Natural killer cell (primary cell): ENCODE measurements at regions not wholly inside any gene's neighbourhood (a gene's known extent, or its start where the extent isn't known, plus 50 kb on each side); places are given as distances from the start of the nearest gene placed in this dataset.

Experiments
- ATAC-seq, 3 donors: fragments of 150-1000 bp in 2 of 3; fragments of 200-7000 bp in 1 of 3; cut with Tn5 transposase; 1 replicate in 1 of 3; 2 replicates in 2 of 3; pipeline ENCODE4 v1.10.0; 2021; ENCODE audit warnings: mild to moderate bottlenecking in 2 of 3, moderate library complexity in 2 of 3
- DNase-seq, 2 donors: peaks; one replicate each; pipeline versions ENCODE4 v3.0.0 to v3.0.0-alpha.2; 2013 to 2021; ENCODE audit warnings: mixed read lengths in 1 of 2
- H3K27ac ChIP-seq: one replicate; pipeline ENCODE4 v1.5.1; 2013; ENCODE audit warnings: mild to moderate bottlenecking, low read length
- H3K27me3 ChIP-seq: one replicate; pipeline ENCODE4 v1.6.1; 2013; ENCODE audit warnings: low read length; ENCODE audit not compliant: control insufficient read depth, insufficient read depth
- H3K36me3 ChIP-seq: one replicate; pipeline ENCODE4 v1.6.1; 2013; ENCODE audit warnings: low read length; ENCODE audit not compliant: control insufficient read depth, insufficient read depth
- H3K4me1 ChIP-seq: one replicate; pipeline ENCODE4 v1.6.1; 2013; ENCODE audit warnings: low read length; ENCODE audit not compliant: control insufficient read depth, insufficient read depth
- H3K4me3 ChIP-seq: one replicate; pipeline ENCODE4 v1.5.1; 2013; ENCODE audit warnings: low read length
- H3K9me3 ChIP-seq: one replicate; pipeline ENCODE4 v1.6.1; 2013; ENCODE audit warnings: low read length; ENCODE audit not compliant: control insufficient read depth, insufficient read depth
- H3K27ac Mint-ChIP-seq, 2 donors: one replicate each; pipeline ENCODE4 v1.8.0; 2022; ENCODE audit warnings: mild to moderate bottlenecking in 2 of 2, mixed read lengths in 2 of 2, moderate library complexity in 1 of 2
- H3K27me3 Mint-ChIP-seq, 2 donors: one replicate each; pipeline ENCODE4 v1.8.0; 2022; ENCODE audit warnings: low read depth in 2 of 2, mixed read lengths in 2 of 2
- H3K36me3 Mint-ChIP-seq: one replicate; pipeline ENCODE4 v1.8.0; 2022; ENCODE audit warnings: mixed read lengths
- H3K4me1 Mint-ChIP-seq, 2 donors: one replicate each; pipeline ENCODE4 v1.8.0; 2022; ENCODE audit warnings: mixed read lengths in 2 of 2
- H3K4me3 Mint-ChIP-seq: one replicate; pipeline ENCODE4 v1.8.0; 2022; ENCODE audit warnings: mild to moderate bottlenecking, moderate library complexity, mixed read lengths
- H3K9me3 Mint-ChIP-seq, 2 donors: one replicate each; pipeline ENCODE4 v1.8.0; 2022; ENCODE audit warnings: mixed read lengths in 2 of 2
- CTCF ChIP-seq: fragments of 200-600 bp; IDR thresholded peaks from one replicate; pipeline ENCODE4 v1.8.0; 2022; ENCODE audit warnings: antibody characterized with exemption
- WGBS: methylation state at CpG from one replicate; pipeline ENCODE4 v1.1.7; 2013; ENCODE audit warnings: missing lambda C conversion rate; ENCODE audit not compliant: insufficient coverage; 5-methylcytosine and 5-hydroxymethylcytosine counted together
- intact Hi-C: fragments of 100-400 bp; cut with micrococcal nuclease; formaldehyde crosslinking; loops from one replicate; pipeline ENCODE4 v1.14.2; 2022

DNA sequence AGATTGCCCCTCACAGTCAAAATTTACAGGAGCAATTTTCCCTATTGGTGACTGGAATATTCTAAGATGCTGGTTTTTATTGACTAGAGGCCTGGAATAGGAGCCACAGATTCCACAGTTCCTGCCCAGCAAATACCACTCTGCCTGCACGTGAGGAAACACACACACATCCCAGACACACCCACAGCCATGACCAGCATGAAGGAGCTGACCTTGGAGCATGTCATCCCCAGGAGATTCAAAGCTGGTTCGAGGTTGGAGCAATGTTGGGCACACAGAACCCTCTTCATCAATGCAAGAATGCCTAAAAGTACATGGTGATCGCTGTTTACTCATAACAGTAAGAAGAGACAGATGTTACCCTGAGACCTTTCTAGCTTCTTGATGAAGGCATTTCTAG lies 244.6 kb upstream of the FOXQ1 start:
- Mint-ChIP-seq H3K4me1 (no peaks in the 10 kb centered on the region), H3K4me3 (no peak overlapping the region), H3K27ac (no peak overlapping the region), H3K9me3 (no peaks in the 10 kb centered on the region), H3K36me3 (no peaks in the 10 kb centered on the region), H3K27me3 (peaks cover 5 to 14% of the 10 kb centered on the region in 2 donors)
- Histone ChIP-seq H3K36me3 (no peaks in the 10 kb centered on the region), H3K9me3 (no peaks in the 10 kb centered on the region), H3K27ac (no peak overlapping the region), H3K4me3 (no peak overlapping the region), H3K4me1 (no peaks in the 10 kb centered on the region), H3K27me3 (no peaks in the 10 kb centered on the region)
- no peak for TF ChIP-seq CTCF
- DNase-seq (no peak), ATAC-seq (no peak)
- intact Hi-C loops = no loop called here
- WGBS = 72% methylated on average over 3 of the region's 3 CpGs

GRCh38 chr6:1066449-1067090 lies 245.3 kb upstream of the FOXQ1 start:
- intact Hi-C loops = no loop called here
- Histone ChIP-seq H3K27ac (no peak overlapping the region), H3K27me3 (no peaks in the 10 kb centered on the region), H3K4me1 (no peaks in the 10 kb centered on the region), H3K36me3 (no peaks in the 10 kb centered on the region), H3K9me3 (no peaks in the 10 kb centered on the region), H3K4me3 (no peak overlapping the region)
- H3K4me3 Mint-ChIP-seq = no peak overlapping the region
- no peaks in the 10 kb centered on the region for H3K36me3 Mint-ChIP-seq
- no peak overlapping the region for H3K27ac Mint-ChIP-seq
- ATAC-seq (no peak), DNase-seq (no peak)
- TF ChIP-seq CTCF = no peak
- peaks cover 11 to 21% of the 10 kb centered on the region in 2 donors for H3K27me3 Mint-ChIP-seq
- H3K9me3 Mint-ChIP-seq = no peaks in the 10 kb centered on the region
- no peaks in the 10 kb centered on the region for H3K4me1 Mint-ChIP-seq
- 80% methylated on average over 11 of the region's 11 CpGs for WGBS

DNA sequence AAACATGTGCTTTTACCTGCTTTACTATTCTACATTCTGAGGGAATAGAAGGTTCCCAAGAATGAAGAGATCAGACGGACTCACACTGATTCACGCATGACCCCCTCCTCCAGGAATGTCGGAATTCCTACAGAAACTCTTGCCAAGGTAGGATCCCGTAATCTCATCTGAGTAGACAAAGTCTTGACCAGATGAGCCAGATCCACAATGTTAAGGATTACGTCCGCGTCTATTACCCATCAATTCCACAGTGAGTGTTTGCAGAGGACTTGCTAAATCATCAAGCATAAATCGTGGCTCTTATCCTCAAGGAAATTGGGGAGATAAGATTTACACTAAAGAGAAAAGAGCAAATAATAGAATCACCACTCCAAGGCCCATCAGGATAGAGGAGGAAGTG lies 245.9 kb upstream of the FOXQ1 start:
- Histone ChIP-seq H3K4me3 (no peak overlapping the region), H3K27me3 (no peaks in the 10 kb centered on the region), H3K36me3 (no peaks in the 10 kb centered on the region), H3K4me1 (no peaks in the 10 kb centered on the region), H3K27ac (no peak overlapping the region), H3K9me3 (no peaks in the 10 kb centered on the region)
- 85% methylated on average over 8 of the region's 8 CpGs for WGBS
- no peaks in the 10 kb centered on the region for H3K36me3 Mint-ChIP-seq
- H3K4me1 Mint-ChIP-seq = no peaks in the 10 kb centered on the region
- no peaks in the 10 kb centered on the region for H3K9me3 Mint-ChIP-seq
- TF ChIP-seq CTCF = no peak
- peaks cover 16 to 22% of the 10 kb centered on the region in 2 donors for H3K27me3 Mint-ChIP-seq
- intact Hi-C loops = no loop called here
- no peak for DNase-seq
- H3K4me3 Mint-ChIP-seq = no peak overlapping the region
- no peak for ATAC-seq
- no peak overlapping the region for H3K27ac Mint-ChIP-seq
